BLaER1 treated with 17β-estradiol and CSF1 and Interleukin-3, amounts not matched to agents 10 nM and 100 nM (cell line): ENCODE measurements at regions not wholly inside any gene's neighbourhood (a gene's known extent, or its start where the extent isn't known, plus 50 kb on each side); places are given as distances from the start of the nearest gene placed in this dataset.

Experiments used
- H3K27ac ChIP-seq, 11 experiments: shearing (Covaris generic); formaldehyde crosslinking; 2 replicates each; pipeline ENCODE4 v1.8.1; 2022
- H3K27me3 ChIP-seq, 11 experiments: shearing (Covaris generic); formaldehyde crosslinking; 2 replicates each; pipeline ENCODE4 v1.8.1; 2022
- H3K36me3 ChIP-seq, 11 experiments: shearing (Covaris generic); formaldehyde crosslinking; 2 replicates each; pipeline ENCODE4 v1.8.1; 2022
- H3K4me1 ChIP-seq, 10 experiments: shearing (Covaris generic); formaldehyde crosslinking; 2 replicates each; pipeline ENCODE4 v1.8.1; 2022
- H3K4me2 ChIP-seq, 11 experiments: shearing (Covaris generic); formaldehyde crosslinking; 2 replicates each; pipeline ENCODE4 v1.8.1; 2022
- H3K4me3 ChIP-seq, 10 experiments: shearing (Covaris generic); formaldehyde crosslinking; 2 replicates each; pipeline ENCODE4 v1.8.1; 2022
- H3K9ac ChIP-seq, 11 experiments: shearing (Covaris generic); formaldehyde crosslinking; 2 replicates each; pipeline ENCODE4 v1.8.1; 2022
- H3K9me3 ChIP-seq, 11 experiments: shearing (Covaris generic); formaldehyde crosslinking; replicated peaks in 1 of 11; 2 replicates each; pipeline ENCODE4 v1.8.1; 2022
- H4K20me1 ChIP-seq, 11 experiments: shearing (Covaris generic); formaldehyde crosslinking; 2 replicates each; pipeline ENCODE4 v1.8.1; 2022
- Cebpa-rat ChIP-seq, 11 experiments: shearing (Covaris generic); IDR thresholded peaks; 2 replicates each; pipeline ENCODE4 v1.8.1; 2022

DNA sequence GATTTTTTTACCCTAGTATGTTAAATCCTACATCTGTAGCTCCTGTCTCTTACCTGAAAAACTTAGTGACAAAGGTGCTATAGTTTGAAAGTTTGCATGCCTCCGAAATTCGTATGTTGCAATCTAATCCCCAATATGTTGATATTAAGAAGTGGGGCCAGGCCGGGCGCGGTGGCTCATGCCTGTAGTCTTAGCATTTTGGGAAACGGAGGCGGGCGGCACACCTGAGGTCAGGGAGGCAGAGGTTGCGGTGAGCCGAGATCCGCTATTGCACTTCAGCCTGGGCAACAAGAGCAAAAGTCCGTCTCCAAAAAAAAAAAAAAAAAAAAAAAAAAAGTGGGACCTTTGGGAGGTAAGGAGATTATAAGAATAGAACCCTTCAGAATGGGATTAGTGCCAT, 471.3 kb upstream of the TECRL start:
- TF ChIP-seq Cebpa-rat (IDR thresholded peaks at IDR 0.05) = no peak
- Histone ChIP-seq H3K4me1 (no peaks in the 10 kb centered on the region), H3K27me3 (no peaks in the 10 kb centered on the region), H3K9me3 (no peaks in the 10 kb centered on the region), H3K27ac (no peak overlapping the region), H4K20me1 (no peaks in the 10 kb centered on the region), H3K4me2 (no peak overlapping the region), H3K36me3 (no peaks in the 10 kb centered on the region), H3K4me3 (no peak overlapping the region), H3K9ac (no peak overlapping the region)

GRCh38 chr4:64876021-64876420, 466.8 kb upstream of the TECRL start:
- no peaks in the 10 kb centered on the region for H3K9me3 ChIP-seq
- H3K4me1 ChIP-seq = no peaks in the 10 kb centered on the region

DNA sequence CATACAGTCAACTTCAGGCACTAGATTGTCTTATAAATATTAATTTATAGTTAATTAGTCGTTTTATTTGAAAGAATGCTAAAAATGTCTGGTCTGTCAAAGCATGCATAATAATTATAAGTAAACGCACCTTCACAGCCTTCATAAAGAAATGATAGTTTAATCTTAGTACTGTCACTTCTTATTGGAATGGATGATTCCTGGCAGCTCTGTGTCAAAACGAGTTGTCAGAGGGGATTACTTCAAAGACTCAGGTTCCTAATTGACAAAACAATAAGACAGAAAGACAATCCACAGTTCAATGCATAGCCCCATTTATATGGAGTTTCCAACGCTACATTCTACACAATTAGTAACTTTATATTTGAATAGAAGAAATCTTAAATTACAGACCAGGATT, 461.3 kb upstream of the TECRL start:
- H3K36me3 ChIP-seq = no peaks in the 10 kb centered on the region
- TF ChIP-seq Cebpa-rat (IDR thresholded peaks at IDR 0.05) = no peak
- H3K4me3 ChIP-seq = no peak overlapping the region
- no peak overlapping the region for H3K27ac ChIP-seq
- H3K27me3 ChIP-seq = no peaks in the 10 kb centered on the region
- H3K4me1 ChIP-seq = no peaks in the 10 kb centered on the region
- no peaks in the 10 kb centered on the region for H3K9me3 ChIP-seq
- no peak overlapping the region for H3K9ac ChIP-seq
- H3K4me2 ChIP-seq = no peak overlapping the region
- H4K20me1 ChIP-seq = no peaks in the 10 kb centered on the region

More at GRCh38 chr4:64876021-64876420, 466.8 kb upstream of the TECRL start:
- Histone ChIP-seq H3K27ac (no peak overlapping the region), H3K9ac (no peak overlapping the region), H3K4me2 (no peak overlapping the region), H4K20me1 (no peaks in the 10 kb centered on the region), H3K27me3 (no peaks in the 10 kb centered on the region), H3K4me3 (no peak overlapping the region), H3K36me3 (no peaks in the 10 kb centered on the region)
- TF ChIP-seq Cebpa-rat (IDR thresholded peaks at IDR 0.05) = no peak

- H4K20me1 ChIP-seq = no peaks in the 10 kb centered on the region
- no peaks in the 10 kb centered on the region for H3K4me1 ChIP-seq
- H3K9ac ChIP-seq = no peak overlapping the region
- no peaks in the 10 kb centered on the region for H3K9me3 ChIP-seq
- no peaks in the 10 kb centered on the region for H3K36me3 ChIP-seq
- no peak overlapping the region for H3K4me3 ChIP-seq
- H3K4me2 ChIP-seq = no peak overlapping the region
- TF ChIP-seq Cebpa-rat (IDR thresholded peaks at IDR 0.05) = no peak
- H3K27me3 ChIP-seq = no peaks in the 10 kb centered on the region
- no peak overlapping the region for H3K27ac ChIP-seq
These were observed 448.6 kb upstream of the TECRL start for GRCh38 chr4:64857815-64858214.

DNA sequence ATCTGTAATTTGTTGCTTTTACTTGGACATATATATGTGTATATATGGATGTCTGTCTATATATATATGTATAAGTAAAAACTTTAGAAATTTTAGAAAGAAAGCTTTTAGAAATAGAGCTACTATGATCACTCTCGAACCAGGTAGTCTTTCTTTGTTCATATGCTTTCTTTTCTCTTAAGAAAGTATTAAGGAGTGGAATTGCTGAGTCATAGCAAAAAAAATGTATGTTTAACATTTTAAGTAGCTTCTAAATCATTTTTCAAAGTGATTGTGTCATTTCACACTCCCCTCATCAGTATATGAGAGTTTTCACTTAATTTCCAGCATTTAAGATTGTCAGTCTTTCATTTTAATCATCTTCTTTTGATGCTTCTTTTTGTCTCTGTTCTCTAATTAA, 447.9 kb upstream of the TECRL start:
- Histone ChIP-seq H3K4me1 (no peaks in the 10 kb centered on the region), H3K9ac (no peak overlapping the region), H3K27ac (no peak overlapping the region), H3K4me2 (no peak overlapping the region), H4K20me1 (no peaks in the 10 kb centered on the region), H3K9me3 (no peaks in the 10 kb centered on the region), H3K36me3 (no peaks in the 10 kb centered on the region), H3K27me3 (no peaks in the 10 kb centered on the region), H3K4me3 (no peak overlapping the region)
- no peak for TF ChIP-seq Cebpa-rat (IDR thresholded peaks at IDR 0.05)

DNA sequence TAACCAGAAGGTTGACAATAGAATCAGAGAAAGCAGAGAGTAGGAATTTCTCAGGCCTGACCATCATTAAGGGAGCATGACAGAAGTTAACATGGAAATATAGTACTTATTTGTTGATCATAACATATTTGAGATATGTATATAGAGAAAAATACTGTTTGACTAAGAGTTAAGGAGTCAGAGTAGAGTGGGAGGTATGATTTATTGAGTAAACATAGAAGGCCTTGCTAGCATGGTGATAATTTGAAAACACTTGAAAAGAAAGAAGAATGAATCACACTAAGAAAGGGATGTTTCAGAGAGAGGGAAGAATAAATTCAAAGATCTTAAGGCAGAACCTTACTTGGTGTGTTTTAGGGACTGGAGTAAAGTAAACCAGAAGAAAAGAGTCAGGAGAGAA, 437.2 kb upstream of the TECRL start:
- TF ChIP-seq Cebpa-rat (IDR thresholded peaks at IDR 0.05) = no peak
- no peak overlapping the region for H3K9ac ChIP-seq
- no peaks in the 10 kb centered on the region for H3K9me3 ChIP-seq
- H3K27me3 ChIP-seq = no peaks in the 10 kb centered on the region
- H4K20me1 ChIP-seq = no peaks in the 10 kb centered on the region
- H3K4me2 ChIP-seq = no peak overlapping the region
- H3K4me3 ChIP-seq = no peak overlapping the region
- H3K27ac ChIP-seq = no peak overlapping the region
- no peaks in the 10 kb centered on the region for H3K4me1 ChIP-seq
- no peaks in the 10 kb centered on the region for H3K36me3 ChIP-seq

DNA sequence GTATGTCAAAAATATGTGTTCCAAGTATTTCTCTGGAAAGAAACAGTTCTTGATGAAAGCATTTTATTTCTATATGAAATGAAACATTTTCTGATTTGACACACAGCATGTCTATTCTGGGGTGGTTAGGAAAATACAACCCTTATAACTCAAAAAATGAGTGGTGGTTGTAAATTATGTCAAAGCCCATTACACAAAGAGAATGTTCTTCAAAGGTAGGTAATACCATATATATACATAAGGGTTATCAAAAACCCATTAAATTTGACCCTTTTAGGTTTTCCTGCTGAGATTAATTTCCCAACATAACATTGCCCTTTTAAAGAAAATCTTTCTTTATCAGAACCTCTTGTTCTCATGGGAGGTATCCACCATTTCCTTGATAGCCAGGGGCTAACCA, 420.5 kb upstream of the TECRL start:
- no peak overlapping the region for H3K9ac ChIP-seq
- TF ChIP-seq Cebpa-rat (IDR thresholded peaks at IDR 0.05) = no peak
- no peaks in the 10 kb centered on the region for H3K36me3 ChIP-seq
- no peaks in the 10 kb centered on the region for H3K9me3 ChIP-seq
- no peak overlapping the region for H3K4me3 ChIP-seq
- no peaks in the 10 kb centered on the region for H3K4me1 ChIP-seq
- no peaks in the 10 kb centered on the region for H4K20me1 ChIP-seq
- no peaks in the 10 kb centered on the region for H3K27me3 ChIP-seq
- H3K27ac ChIP-seq = no peak overlapping the region
- H3K4me2 ChIP-seq = no peak overlapping the region

DNA sequence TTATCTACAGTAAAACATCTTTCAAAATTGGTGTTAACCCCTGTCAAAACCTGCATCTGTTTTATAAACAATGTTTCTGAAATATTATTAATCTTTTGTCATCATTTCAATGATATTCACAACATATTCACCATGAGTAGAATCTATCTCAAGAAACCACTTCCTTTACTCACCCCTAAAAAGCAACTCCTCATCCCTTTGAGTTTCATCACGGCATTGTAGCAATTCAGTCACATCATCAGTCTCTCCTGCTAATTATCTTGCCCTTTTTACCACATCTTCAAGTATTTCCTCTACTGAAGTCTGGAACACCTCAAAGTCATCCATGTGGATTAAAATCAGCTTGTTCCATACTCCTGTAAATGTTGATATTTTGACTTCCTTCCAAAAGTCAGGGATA, 415.3 kb upstream of the TECRL start:
- Histone ChIP-seq H3K27me3 (no peaks in the 10 kb centered on the region), H3K4me3 (no peak overlapping the region), H4K20me1 (no peaks in the 10 kb centered on the region), H3K36me3 (no peaks in the 10 kb centered on the region), H3K4me2 (no peak overlapping the region), H3K9ac (no peak overlapping the region), H3K9me3 (no peaks in the 10 kb centered on the region), H3K27ac (no peak overlapping the region), H3K4me1 (no peaks in the 10 kb centered on the region)
- no peak for TF ChIP-seq Cebpa-rat (IDR thresholded peaks at IDR 0.05)

DNA sequence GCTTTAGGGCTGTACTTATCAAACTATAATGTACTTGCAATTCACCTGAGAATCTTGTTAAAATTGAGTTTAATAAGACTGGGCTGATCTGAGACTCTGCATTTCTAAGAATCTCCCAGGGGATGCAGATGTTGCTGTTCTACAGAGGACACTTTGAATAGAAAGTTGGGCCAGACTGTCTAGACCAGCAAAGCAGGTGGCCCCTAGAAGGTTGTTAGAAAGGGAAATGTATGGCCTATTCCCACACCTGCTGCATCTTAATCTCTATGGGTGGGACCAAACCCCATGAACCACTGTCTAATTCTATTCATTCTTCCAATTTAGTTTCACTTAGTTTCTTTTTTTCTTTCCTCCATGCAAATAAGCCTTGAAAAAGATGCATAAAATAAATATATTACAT, 413.2 kb upstream of the TECRL start:
- H3K27me3 ChIP-seq = no peaks in the 10 kb centered on the region

GRCh38 chr4:64821219-64821976, 412.1 kb upstream of the TECRL start:
- no peaks in the 10 kb centered on the region for H3K9me3 ChIP-seq
- no peak overlapping the region for H3K9ac ChIP-seq
- H3K36me3 ChIP-seq = no peaks in the 10 kb centered on the region
- no peak overlapping the region for H3K27ac ChIP-seq
- no peak overlapping the region for H3K4me3 ChIP-seq
- H4K20me1 ChIP-seq = no peaks in the 10 kb centered on the region
- no peak overlapping the region for H3K4me2 ChIP-seq
- H3K27me3 ChIP-seq = no peaks in the 10 kb centered on the region
- H3K4me1 ChIP-seq = no peaks in the 10 kb centered on the region
- TF ChIP-seq Cebpa-rat (IDR thresholded peaks at IDR 0.05) = no peak

More for the DNA sequence above, 413.2 kb upstream of the TECRL start:
- Histone ChIP-seq H3K4me1 (no peaks in the 10 kb centered on the region), H3K4me2 (no peak overlapping the region), H3K27ac (no peak overlapping the region), H3K4me3 (no peak overlapping the region), H3K36me3 (no peaks in the 10 kb centered on the region), H4K20me1 (no peaks in the 10 kb centered on the region), H3K9ac (no peak overlapping the region), H3K9me3 (no peaks in the 10 kb centered on the region)
- TF ChIP-seq Cebpa-rat (IDR thresholded peaks at IDR 0.05) = no peak
